ENCODE measurements at regions not wholly inside any gene's neighbourhood (a gene's known extent, or its start where the extent isn't known, plus 50 kb on each side); places are given as distances from the start of the nearest gene placed in this dataset.

DNA sequence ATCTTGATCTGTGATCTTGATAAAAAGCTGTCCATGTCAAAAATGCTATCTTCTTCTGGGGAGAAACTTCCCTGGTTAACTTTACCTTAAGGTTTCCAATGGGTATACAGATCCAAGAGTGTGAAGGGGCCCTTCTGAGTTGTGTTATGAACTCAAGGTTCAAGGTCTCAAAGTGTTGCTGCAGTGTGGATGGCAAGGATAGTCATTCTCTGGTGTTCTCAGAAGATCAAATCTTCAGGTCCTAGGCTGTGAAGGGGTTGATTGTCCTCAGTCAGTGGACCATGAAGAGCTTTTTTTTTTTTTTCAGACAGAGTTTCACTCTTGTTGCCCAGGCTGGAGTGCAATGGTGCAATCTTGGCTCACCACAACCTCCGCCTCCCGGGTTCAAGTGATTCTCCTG lies 114.4 kb downstream of the SPTSSA start:
- Histone ChIP-seq H3K9ac (ENCODE audit: low read depth, low read length) (no peak overlapping the region), H3K9me3 (replicated peaks; ENCODE audit: low read length) (no peaks in the 10 kb centered on the region), H3K36me3 (ENCODE audit: insufficient read depth, low read length) (no peaks in the 10 kb centered on the region)

GRCh38 chr14:34345718-34346465 lies 116.1 kb downstream of the SPTSSA start:
- H3K4me2 ChIP-seq (ENCODE audit: low read length): no peak overlapping the region
- no peak overlapping the region for H3K9ac ChIP-seq (ENCODE audit: low read depth, low read length)
- H3K36me3 ChIP-seq (ENCODE audit: insufficient read depth, low read length): no peaks in the 10 kb centered on the region
- H3K4me1 ChIP-seq (ENCODE audit: control insufficient read depth, insufficient read depth, low read length): no peaks in the 10 kb centered on the region
- no peak overlapping the region for H3K4me3 ChIP-seq (ENCODE audit: low read length)
- H3K27me3 ChIP-seq (ENCODE audit: control insufficient read depth, insufficient read depth, low read length): no peaks in the 10 kb centered on the region
- no peaks in the 10 kb centered on the region for H3K9me3 ChIP-seq (replicated peaks; ENCODE audit: low read length)

More for the DNA sequence above, 114.4 kb downstream of the SPTSSA start:
- no peaks in the 10 kb centered on the region for H3K27me3 ChIP-seq (ENCODE audit: control insufficient read depth, insufficient read depth, low read length)
- H3K4me3 ChIP-seq (ENCODE audit: low read length): no peak overlapping the region
- H3K4me2 ChIP-seq (ENCODE audit: low read length): no peak overlapping the region
- H3K4me1 ChIP-seq (ENCODE audit: control insufficient read depth, insufficient read depth, low read length): no peaks in the 10 kb centered on the region

GRCh38 chr14:34344318-34344717 lies 117.7 kb downstream of the SPTSSA start:
- no peaks in the 10 kb centered on the region for H3K9me3 ChIP-seq (replicated peaks; ENCODE audit: low read length)
- H3K9ac ChIP-seq (ENCODE audit: low read depth, low read length): no peak overlapping the region
- H3K27me3 ChIP-seq (ENCODE audit: control insufficient read depth, insufficient read depth, low read length): no peaks in the 10 kb centered on the region
- no peak overlapping the region for H3K4me3 ChIP-seq (ENCODE audit: low read length)
- H3K4me2 ChIP-seq (ENCODE audit: low read length): no peak overlapping the region
- peaks cover 4% of the 10 kb centered on the region for H3K4me1 ChIP-seq (ENCODE audit: control insufficient read depth, insufficient read depth, low read length)
- no peaks in the 10 kb centered on the region for H3K36me3 ChIP-seq (ENCODE audit: insufficient read depth, low read length)

GRCh38 chr14:34340025-34340625 lies 121.9 kb downstream of the SPTSSA start:
- no peak overlapping the region for H3K4me3 ChIP-seq (ENCODE audit: low read length)
- H3K36me3 ChIP-seq (ENCODE audit: insufficient read depth, low read length): no peaks in the 10 kb centered on the region
- H3K9me3 ChIP-seq (replicated peaks; ENCODE audit: low read length): no peaks in the 10 kb centered on the region
- peaks cover 4% of the 10 kb centered on the region for H3K4me1 ChIP-seq (ENCODE audit: control insufficient read depth, insufficient read depth, low read length)
- H3K27me3 ChIP-seq (ENCODE audit: control insufficient read depth, insufficient read depth, low read length): no peaks in the 10 kb centered on the region
- no peak overlapping the region for H3K4me2 ChIP-seq (ENCODE audit: low read length)
- no peak overlapping the region for H3K9ac ChIP-seq (ENCODE audit: low read depth, low read length)

DNA sequence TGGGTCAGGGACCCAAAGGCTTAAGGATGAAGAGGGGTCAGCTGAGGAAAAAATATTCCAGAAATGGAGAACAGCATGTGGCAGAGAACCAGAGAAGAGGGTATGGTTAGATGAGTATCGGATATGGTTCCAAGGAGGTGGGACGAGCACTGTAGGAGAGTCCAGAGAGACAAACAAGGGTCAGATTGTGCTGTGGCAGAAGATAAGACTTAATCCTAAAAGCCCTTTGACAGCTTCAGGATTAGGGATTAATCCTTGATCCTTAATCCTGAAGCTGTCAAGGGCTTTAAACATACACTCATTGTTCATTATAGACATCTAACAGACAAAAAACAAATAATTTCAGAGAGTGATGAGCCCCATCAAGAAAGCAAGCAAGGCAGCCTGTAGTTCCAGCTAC lies 124.0 kb downstream of the SPTSSA start:
- Histone ChIP-seq H3K4me1 (ENCODE audit: control insufficient read depth, insufficient read depth, low read length) (peaks cover 4% of the 10 kb centered on the region), H3K36me3 (ENCODE audit: insufficient read depth, low read length) (no peaks in the 10 kb centered on the region), H3K4me2 (ENCODE audit: low read length) (no peak overlapping the region), H3K9ac (ENCODE audit: low read depth, low read length) (no peak overlapping the region), H3K9me3 (replicated peaks; ENCODE audit: low read length) (no peaks in the 10 kb centered on the region), H3K4me3 (ENCODE audit: low read length) (no peak overlapping the region), H3K27me3 (ENCODE audit: control insufficient read depth, insufficient read depth, low read length) (no peaks in the 10 kb centered on the region)

- Histone ChIP-seq H3K4me2 (ENCODE audit: low read length) (no peak overlapping the region), H3K9ac (ENCODE audit: low read depth, low read length) (no peak overlapping the region), H3K4me1 (ENCODE audit: control insufficient read depth, insufficient read depth, low read length) (peaks cover 4% of the 10 kb centered on the region), H3K27me3 (ENCODE audit: control insufficient read depth, insufficient read depth, low read length) (no peaks in the 10 kb centered on the region), H3K9me3 (replicated peaks; ENCODE audit: low read length) (no peaks in the 10 kb centered on the region), H3K36me3 (ENCODE audit: insufficient read depth, low read length) (no peaks in the 10 kb centered on the region), H3K4me3 (ENCODE audit: low read length) (no peak overlapping the region)
Observed at GRCh38 chr14:34336501-34336900, 125.5 kb downstream of the SPTSSA start.

GRCh38 chr14:34335968-34336367 lies 126.1 kb downstream of the SPTSSA start:
- Histone ChIP-seq H3K36me3 (ENCODE audit: insufficient read depth, low read length) (no peaks in the 10 kb centered on the region), H3K27me3 (ENCODE audit: control insufficient read depth, insufficient read depth, low read length) (no peaks in the 10 kb centered on the region), H3K4me2 (ENCODE audit: low read length) (no peak overlapping the region), H3K9ac (ENCODE audit: low read depth, low read length) (no peak overlapping the region), H3K9me3 (replicated peaks; ENCODE audit: low read length) (no peaks in the 10 kb centered on the region), H3K4me1 (ENCODE audit: control insufficient read depth, insufficient read depth, low read length) (peaks cover 4% of the 10 kb centered on the region), H3K4me3 (ENCODE audit: low read length) (no peak overlapping the region)

- H3K27me3 ChIP-seq (ENCODE audit: control insufficient read depth, insufficient read depth, low read length): no peaks in the 10 kb centered on the region
- H3K9me3 ChIP-seq (replicated peaks; ENCODE audit: low read length): no peaks in the 10 kb centered on the region
- no peaks in the 10 kb centered on the region for H3K36me3 ChIP-seq (ENCODE audit: insufficient read depth, low read length)
- no peak overlapping the region for H3K4me3 ChIP-seq (ENCODE audit: low read length)
- H3K4me2 ChIP-seq (ENCODE audit: low read length): no peak overlapping the region
- H3K9ac ChIP-seq (ENCODE audit: low read depth, low read length): no peak overlapping the region
- no peaks in the 10 kb centered on the region for H3K4me1 ChIP-seq (ENCODE audit: control insufficient read depth, insufficient read depth, low read length)
Observed at GRCh38 chr14:34334329-34334728, 127.7 kb downstream of the SPTSSA start.

DNA sequence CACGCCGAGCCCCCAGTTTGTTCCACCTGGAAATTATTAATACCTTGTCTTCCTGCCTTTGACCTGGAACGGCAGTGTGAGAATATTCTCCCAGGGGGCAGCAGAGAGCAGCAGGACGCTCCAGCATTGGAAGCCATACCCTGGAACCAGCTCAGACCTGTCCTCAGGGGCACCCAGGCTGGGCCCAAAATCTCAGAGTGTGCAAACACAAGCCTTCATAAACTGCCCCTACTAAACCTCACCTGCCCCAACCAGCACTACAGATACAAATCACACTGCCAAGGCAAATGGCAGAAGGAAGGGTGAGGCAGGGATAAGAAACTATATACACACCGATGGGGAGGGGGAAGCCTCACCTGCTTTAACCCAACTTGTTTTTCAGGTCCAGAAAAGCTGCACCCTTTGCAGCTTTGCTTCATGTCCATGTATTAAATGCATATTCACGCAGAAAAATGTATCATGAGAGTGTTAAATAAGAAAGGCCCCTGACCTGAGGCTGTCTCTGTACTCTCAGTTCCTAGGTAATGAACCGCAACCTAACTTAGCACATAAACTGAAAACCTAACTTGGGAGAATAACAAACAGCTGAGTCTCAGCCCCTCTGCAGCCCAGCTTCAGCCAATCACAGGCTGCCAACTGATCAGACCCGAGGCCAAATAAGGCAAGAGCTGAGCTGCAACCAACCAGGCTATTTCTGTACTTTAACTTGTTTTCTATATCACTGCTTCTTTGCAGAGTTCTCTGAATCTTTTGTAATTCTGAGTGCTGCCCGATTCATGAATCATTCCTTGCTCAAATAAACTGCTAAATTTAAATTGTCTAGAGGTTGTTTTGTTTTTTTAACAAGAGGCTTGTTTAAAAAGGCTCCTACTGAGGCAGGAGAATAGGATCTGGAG lies 130.1 kb downstream of the SPTSSA start:
- Histone ChIP-seq H3K9me3 (replicated peaks; ENCODE audit: low read length) (no peaks in the 10 kb centered on the region), H3K36me3 (ENCODE audit: insufficient read depth, low read length) (no peaks in the 10 kb centered on the region), H3K4me3 (ENCODE audit: low read length) (no peak overlapping the region), H3K27me3 (ENCODE audit: control insufficient read depth, insufficient read depth, low read length) (peaks cover 6% of the 10 kb centered on the region), H3K4me1 (ENCODE audit: control insufficient read depth, insufficient read depth, low read length) (no peaks in the 10 kb centered on the region), H3K4me2 (ENCODE audit: low read length) (no peak overlapping the region), H3K9ac (ENCODE audit: low read depth, low read length) (no peak overlapping the region)

DNA sequence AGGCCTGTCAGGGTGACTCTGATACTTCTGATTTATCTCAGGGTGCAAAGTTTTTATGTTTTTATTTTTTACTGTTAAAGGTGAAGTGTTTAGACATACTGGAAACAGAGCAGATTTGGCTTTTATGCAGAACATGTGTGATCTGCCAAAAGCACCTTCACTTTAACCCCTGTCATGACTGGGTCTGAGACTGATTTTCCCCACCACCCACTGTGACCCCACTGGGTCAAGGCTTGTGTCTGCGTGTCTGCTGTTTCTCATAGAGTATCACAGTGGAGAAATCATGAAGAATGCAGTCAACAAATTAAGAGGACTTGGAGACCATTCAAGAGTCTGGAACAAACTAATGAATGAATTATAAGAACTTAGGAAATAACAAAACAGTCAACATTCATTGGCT lies 131.2 kb downstream of the SPTSSA start:
- Histone ChIP-seq H3K4me2 (ENCODE audit: low read length) (no peak overlapping the region), H3K36me3 (ENCODE audit: insufficient read depth, low read length) (no peaks in the 10 kb centered on the region), H3K9me3 (replicated peaks; ENCODE audit: low read length) (no peaks in the 10 kb centered on the region), H3K4me1 (ENCODE audit: control insufficient read depth, insufficient read depth, low read length) (no peaks in the 10 kb centered on the region), H3K9ac (ENCODE audit: low read depth, low read length) (no peak overlapping the region), H3K4me3 (ENCODE audit: low read length) (no peak overlapping the region), H3K27me3 (ENCODE audit: control insufficient read depth, insufficient read depth, low read length) (peaks cover 11% of the 10 kb centered on the region)

DNA sequence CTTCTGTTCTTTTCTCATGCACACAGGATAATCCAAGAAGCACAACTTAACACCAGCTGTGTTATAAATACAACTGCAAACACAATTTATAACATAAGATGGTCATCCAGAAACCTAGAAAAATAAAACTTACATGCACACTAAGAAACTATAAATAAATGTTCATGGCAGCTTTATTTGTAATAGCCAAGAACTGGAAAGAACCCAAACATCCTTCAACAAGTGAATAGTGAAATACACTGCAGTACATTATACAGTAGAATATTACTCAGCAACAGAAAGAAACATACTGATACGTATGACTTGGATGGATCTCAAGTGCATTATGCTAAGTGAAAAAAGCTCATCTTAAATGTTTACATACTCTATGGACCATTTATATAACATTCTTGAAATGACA lies 132.7 kb downstream of the SPTSSA start:
- Histone ChIP-seq H3K9ac (ENCODE audit: low read depth, low read length) (no peak overlapping the region), H3K4me2 (ENCODE audit: low read length) (no peak overlapping the region), H3K9me3 (replicated peaks; ENCODE audit: low read length) (no peaks in the 10 kb centered on the region), H3K4me3 (ENCODE audit: low read length) (no peak overlapping the region), H3K4me1 (ENCODE audit: control insufficient read depth, insufficient read depth, low read length) (no peaks in the 10 kb centered on the region), H3K27me3 (ENCODE audit: control insufficient read depth, insufficient read depth, low read length) (peaks cover 11% of the 10 kb centered on the region), H3K36me3 (ENCODE audit: insufficient read depth, low read length) (no peaks in the 10 kb centered on the region)
